Activated CD4-positive, alpha-beta memory T cell treated with anti-CD3 and anti-CD28 coated beads for 36 hours (primary cell): ENCODE measurements at regions not wholly inside any gene's neighbourhood (a gene's known extent, or its start where the extent isn't known, plus 50 kb on each side); places are given as distances from the start of the nearest gene placed in this dataset.

Experiments
- CTCF ChIA-PET: fragments of 350-600 bp; sonication (Branson Sonifier 250); formaldehyde crosslinking; loops from one replicate; lab custom pipeline; 2021; ENCODE audit warnings: antibody characterized with exemption, inconsistent platforms; lab: Charles Lee
- POLR2A ChIA-PET: fragments of 350-600 bp; sonication (Branson Sonifier 250); formaldehyde crosslinking; loops from one replicate; lab custom pipeline; 2021; ENCODE audit warnings: antibody characterized with exemption; lab: Charles Lee
- DNase-seq: peaks from one replicate; pipeline ENCODE4 v3.0.0-alpha.2; 2020
- H3K27ac Mint-ChIP-seq: one replicate; pipeline ENCODE4 v1.8.0; 2021; ENCODE audit warnings: mixed read lengths
- H3K27me3 Mint-ChIP-seq: one replicate; pipeline ENCODE4 v1.8.0; 2021; ENCODE audit warnings: mixed read lengths
- H3K36me3 Mint-ChIP-seq: one replicate; pipeline ENCODE4 v1.8.0; 2021; ENCODE audit warnings: mixed read lengths
- H3K4me1 Mint-ChIP-seq: one replicate; pipeline ENCODE4 v1.8.0; 2021; ENCODE audit warnings: low read depth, mixed read lengths
- H3K4me3 Mint-ChIP-seq: one replicate; pipeline ENCODE4 v1.8.0; 2021; ENCODE audit warnings: mild to moderate bottlenecking, mixed read lengths
- H3K9me3 Mint-ChIP-seq: one replicate; pipeline ENCODE4 v1.8.0; 2021; ENCODE audit warnings: mixed read lengths
- intact Hi-C: fragments of 100-400 bp; cut with micrococcal nuclease; formaldehyde crosslinking; loops from one replicate; pipeline ENCODE4 v1.15.1; 2023

DNA sequence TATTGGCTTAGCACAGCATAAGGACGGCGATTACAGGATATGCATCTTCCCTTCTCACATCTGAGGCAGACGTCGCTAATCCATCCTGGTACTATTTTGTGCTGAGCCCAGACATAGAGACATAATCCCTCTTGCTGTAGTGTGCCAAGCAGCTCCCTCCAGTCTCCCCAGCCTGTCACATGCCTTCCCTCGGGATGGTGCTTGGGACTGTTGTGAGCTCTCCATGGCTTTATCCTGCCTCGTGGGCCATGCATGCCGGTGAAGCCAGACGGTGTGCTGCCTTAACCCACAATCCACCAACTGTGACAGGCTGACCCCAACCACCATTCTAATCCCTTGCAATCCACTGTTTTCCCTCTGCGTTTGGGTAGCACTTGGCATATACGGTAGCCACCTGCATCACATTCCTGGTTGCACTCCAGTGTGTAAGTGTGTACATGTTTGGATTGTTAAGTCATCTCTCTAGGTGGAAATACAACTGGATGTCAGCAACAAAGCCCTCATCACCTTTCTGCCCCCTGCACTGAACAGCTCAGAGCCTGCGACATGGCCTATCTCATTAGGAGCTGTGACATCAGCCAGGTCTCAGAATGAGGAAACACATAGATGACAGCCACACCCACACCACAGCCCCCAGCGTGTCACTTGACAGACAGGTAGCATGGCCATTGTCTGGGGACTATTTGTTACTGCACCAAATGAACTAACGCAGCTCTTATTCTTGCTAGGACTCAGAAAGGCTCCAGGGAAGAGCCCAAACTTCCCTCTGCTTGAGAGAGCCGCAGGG lies 374.8 kb upstream of the CDH4 start:
- Mint-ChIP-seq H3K4me3 (no peak overlapping the region), H3K27ac (no peak overlapping the region), H3K4me1 (no peaks in the 10 kb centered on the region), H3K36me3 (no peaks in the 10 kb centered on the region), H3K9me3 (no peaks in the 10 kb centered on the region), H3K27me3 (no peaks in the 10 kb centered on the region)
- intact Hi-C loops: no loop called here
- DNase-seq: no peak
- POLR2A ChIA-PET: no interaction called here
- CTCF ChIA-PET: no interaction called here

DNA sequence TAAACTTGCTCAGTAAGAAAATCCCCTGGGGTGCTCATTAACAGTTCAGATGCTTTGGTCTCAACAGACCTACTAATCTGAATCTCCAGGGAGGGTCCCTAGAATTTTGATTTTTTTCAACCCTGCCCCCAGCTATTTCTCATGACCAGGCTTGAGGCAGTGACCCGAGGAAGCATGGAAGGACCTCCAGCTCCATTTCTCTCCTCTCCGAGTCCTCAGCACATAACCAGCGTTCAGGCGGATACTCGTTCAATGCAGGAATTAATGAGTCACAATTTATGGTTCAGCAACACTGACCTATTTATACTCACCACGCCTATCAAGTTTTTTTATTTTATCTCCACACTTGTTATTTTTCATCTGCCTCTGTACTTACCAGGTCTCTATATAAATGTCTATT lies 369.2 kb upstream of the CDH4 start:
- no peaks in the 10 kb centered on the region for H3K4me1 Mint-ChIP-seq
- H3K27ac Mint-ChIP-seq: no peak overlapping the region
- no peaks in the 10 kb centered on the region for H3K36me3 Mint-ChIP-seq
- ChIA-PET CTCF (no interaction called here), POLR2A (no interaction called here)
- no peak overlapping the region for H3K4me3 Mint-ChIP-seq
- H3K27me3 Mint-ChIP-seq: no peaks in the 10 kb centered on the region
- DNase-seq: no peak
- H3K9me3 Mint-ChIP-seq: no peaks in the 10 kb centered on the region
- intact Hi-C loops: no loop called here

DNA sequence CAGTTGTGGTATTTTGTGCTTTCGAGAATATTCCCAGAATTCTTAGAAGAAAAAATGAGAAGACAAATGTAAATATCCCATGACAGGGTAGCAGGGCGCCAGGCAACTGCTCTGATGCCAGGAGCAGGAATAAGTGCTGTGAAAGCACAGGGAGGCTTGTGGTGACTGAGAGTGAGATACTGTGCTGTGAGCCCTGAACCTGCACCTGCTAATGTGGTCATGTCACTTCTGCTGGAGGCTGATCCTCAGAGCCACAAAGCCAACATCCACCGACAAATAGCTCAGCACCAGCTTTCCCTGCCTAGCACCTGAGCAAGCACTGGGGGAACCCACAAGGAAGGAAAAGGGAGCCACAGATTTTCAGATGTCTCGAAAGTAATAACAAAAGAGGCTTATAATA lies 368.6 kb upstream of the CDH4 start:
- POLR2A ChIA-PET: no interaction called here
- no peaks in the 10 kb centered on the region for H3K4me1 Mint-ChIP-seq
- H3K36me3 Mint-ChIP-seq: no peaks in the 10 kb centered on the region
- no peak for DNase-seq
- no peaks in the 10 kb centered on the region for H3K27me3 Mint-ChIP-seq
- CTCF ChIA-PET: no interaction called here
- H3K27ac Mint-ChIP-seq: no peak overlapping the region
- no peaks in the 10 kb centered on the region for H3K9me3 Mint-ChIP-seq
- H3K4me3 Mint-ChIP-seq: no peak overlapping the region
- intact Hi-C loops: no loop called here

DNA sequence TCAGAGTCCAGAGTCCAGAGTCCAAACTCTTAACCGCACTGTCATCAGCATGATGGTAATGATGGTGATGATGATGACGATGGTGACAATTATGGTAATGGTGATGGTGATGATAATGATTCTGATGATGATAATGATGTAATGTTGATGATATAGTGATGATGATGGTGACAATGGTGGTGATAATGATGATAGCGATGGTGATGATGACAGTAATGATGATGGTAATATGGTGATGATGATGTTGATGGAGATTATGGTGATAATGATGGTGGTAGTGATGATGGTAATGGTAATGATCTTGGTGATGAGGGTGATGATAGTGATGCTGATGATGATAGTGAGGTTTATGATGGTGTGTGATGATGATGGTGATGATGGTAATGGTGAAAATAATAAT lies 367.8 kb upstream of the CDH4 start:
- Mint-ChIP-seq H3K4me3 (no peak overlapping the region), H3K27ac (no peak overlapping the region), H3K36me3 (no peaks in the 10 kb centered on the region), H3K4me1 (no peaks in the 10 kb centered on the region), H3K9me3 (no peaks in the 10 kb centered on the region), H3K27me3 (no peaks in the 10 kb centered on the region)
- intact Hi-C loops: no loop called here
- ChIA-PET POLR2A (no interaction called here), CTCF (no interaction called here)
- no peak for DNase-seq

DNA sequence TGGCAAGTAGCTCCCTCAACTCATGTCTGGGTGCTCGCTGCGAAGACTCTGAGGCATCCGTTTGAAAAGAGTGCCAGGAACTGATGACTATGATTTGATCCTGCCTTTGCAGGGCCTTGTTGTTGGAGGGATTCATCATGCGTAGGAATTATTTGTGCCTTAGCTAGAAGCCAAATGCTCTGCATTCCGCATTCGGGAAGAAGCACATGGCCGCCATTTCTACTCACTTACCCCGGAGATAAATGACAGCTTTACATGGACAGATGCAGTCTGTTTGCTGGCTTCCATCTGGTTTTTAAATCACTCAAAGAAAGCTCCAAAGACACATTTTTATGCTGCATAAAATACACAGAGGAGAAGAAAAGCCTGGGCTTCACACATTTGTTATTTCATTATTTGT lies 363.3 kb upstream of the CDH4 start:
- ChIA-PET CTCF (no interaction called here), POLR2A (no interaction called here)
- no peak for DNase-seq
- Mint-ChIP-seq H3K9me3 (no peaks in the 10 kb centered on the region), H3K4me3 (no peak overlapping the region), H3K4me1 (no peaks in the 10 kb centered on the region), H3K36me3 (no peaks in the 10 kb centered on the region), H3K27ac (no peak overlapping the region), H3K27me3 (no peaks in the 10 kb centered on the region)
- intact Hi-C loops: no loop called here

DNA sequence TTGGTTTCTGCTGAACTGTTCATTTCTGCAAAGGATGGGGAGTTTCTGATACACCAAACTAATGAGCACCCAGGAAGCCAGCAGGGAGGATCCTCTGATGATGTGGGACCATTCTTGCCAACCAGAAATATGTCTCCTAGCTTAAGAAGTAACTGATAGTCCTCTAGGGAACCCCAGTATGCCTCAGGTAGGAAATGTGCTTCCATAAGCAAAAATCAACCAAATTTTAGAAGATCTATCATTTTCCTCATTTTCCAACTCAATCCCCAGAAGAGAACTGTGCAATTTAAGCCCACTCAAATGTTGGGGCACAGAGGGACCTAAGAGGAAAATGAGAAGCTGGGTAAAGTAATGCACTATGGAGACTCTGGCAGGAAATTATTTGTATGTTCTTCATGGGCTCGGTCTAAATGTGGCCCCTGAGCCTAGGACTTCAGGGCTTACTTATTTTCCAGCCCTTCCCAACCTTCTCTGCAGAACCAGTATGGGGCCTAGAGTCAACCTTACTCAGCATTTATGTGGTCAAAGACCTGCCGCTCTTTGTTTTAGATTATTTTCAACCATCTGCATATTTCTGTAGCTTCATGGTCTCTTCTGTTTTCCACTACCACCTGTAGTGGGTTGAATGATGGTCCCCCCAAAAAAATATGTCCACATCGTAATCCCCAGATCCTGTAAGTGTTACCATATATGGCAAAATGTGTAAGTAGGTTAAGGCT lies 359.8 kb upstream of the CDH4 start:
- H3K27ac Mint-ChIP-seq: no peak overlapping the region
- ChIA-PET POLR2A (no interaction called here), CTCF (no interaction called here)
- no peaks in the 10 kb centered on the region for H3K27me3 Mint-ChIP-seq
- H3K9me3 Mint-ChIP-seq: no peaks in the 10 kb centered on the region
- no peak for DNase-seq
- no peaks in the 10 kb centered on the region for H3K4me1 Mint-ChIP-seq
- no peak overlapping the region for H3K4me3 Mint-ChIP-seq
- intact Hi-C loops: no loop called here
- no peaks in the 10 kb centered on the region for H3K36me3 Mint-ChIP-seq

DNA sequence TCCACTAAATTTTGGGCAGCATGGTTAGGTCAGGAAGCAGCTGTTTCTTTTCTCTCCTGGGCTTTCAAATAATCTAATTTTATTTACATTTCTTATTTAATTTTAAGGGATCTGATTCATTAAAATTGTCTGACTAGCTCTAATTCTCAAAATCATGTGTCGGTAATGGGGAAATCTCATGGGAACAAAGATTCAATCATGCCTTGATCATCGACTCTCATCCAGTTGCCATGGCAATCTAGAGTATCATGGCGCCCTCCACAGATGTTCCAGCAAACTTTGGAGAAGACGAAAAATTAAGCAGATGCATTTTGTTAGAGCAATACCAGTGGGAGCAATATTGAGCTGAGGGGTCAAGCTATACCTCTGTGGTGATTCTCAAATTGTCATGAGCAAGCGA lies 358.0 kb upstream of the CDH4 start:
- H3K27me3 Mint-ChIP-seq: no peaks in the 10 kb centered on the region
- no peak for DNase-seq
- ChIA-PET POLR2A (no interaction called here), CTCF (no interaction called here)
- intact Hi-C loops: no loop called here
- H3K4me1 Mint-ChIP-seq: no peaks in the 10 kb centered on the region
- no peak overlapping the region for H3K27ac Mint-ChIP-seq
- H3K9me3 Mint-ChIP-seq: no peaks in the 10 kb centered on the region
- H3K4me3 Mint-ChIP-seq: no peak overlapping the region
- H3K36me3 Mint-ChIP-seq: no peaks in the 10 kb centered on the region

DNA sequence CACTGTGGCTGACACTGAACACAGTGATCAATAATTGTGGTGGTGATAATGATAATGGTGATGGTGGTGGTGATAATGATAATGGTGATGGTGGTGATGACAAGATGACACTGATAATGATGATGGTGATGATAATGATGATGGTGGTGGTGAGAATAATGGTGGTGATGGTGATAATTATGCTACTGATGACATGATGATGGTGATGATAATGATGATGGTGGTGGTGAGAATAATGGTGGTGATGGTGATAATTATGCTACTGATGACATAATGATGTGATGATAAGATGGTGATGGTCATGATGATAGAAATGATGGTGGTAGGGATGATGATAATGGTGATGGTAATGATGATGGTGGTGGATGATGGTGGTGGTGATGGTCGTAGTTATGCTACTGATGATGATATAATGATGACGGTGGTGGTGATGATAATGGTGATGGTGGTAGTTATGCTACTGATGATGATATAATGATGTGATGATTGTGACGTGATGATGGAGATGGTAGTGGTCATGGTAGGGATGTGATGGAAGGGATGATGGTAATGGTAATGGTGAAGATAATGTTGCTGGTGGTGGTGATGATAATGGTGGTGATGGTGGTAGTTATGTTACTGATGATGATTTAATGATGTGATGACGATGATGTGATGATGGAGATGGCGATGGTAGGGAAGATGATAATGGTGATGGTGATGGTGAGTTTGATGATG lies 356.5 kb upstream of the CDH4 start:
- Mint-ChIP-seq H3K4me3 (no peak overlapping the region), H3K9me3 (no peaks in the 10 kb centered on the region), H3K36me3 (no peaks in the 10 kb centered on the region), H3K4me1 (no peaks in the 10 kb centered on the region), H3K27me3 (no peaks in the 10 kb centered on the region), H3K27ac (no peak overlapping the region)
- intact Hi-C loops: no loop called here
- no peak for DNase-seq
- CTCF ChIA-PET: no interaction called here
- POLR2A ChIA-PET: no interaction called here

DNA sequence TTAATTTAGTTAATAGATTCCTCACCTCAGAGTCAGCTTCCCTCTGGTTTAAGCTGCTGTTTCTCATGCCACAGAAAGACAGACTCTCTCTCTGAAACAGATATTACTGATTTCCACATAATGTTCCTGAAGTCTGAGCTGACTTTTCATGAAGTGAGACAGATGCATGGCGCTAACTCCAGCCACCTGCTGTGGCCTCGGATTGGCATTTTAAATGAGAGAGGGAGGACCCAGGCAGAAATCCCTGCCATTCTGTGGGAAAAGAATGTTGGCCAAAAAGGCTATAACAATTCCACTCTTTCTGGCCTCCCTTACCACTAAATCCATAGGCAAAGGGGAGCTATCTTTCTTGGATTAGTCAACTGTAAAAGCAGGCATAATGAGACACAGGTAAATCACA lies 354.1 kb upstream of the CDH4 start:
- DNase-seq: no peak
- Mint-ChIP-seq H3K27me3 (peaks cover 2% of the 10 kb centered on the region), H3K36me3 (no peaks in the 10 kb centered on the region), H3K9me3 (peaks cover 11% of the 10 kb centered on the region), H3K27ac (no peak overlapping the region), H3K4me1 (no peaks in the 10 kb centered on the region), H3K4me3 (no peak overlapping the region)
- intact Hi-C loops: no loop called here
- CTCF ChIA-PET: no interaction called here
- POLR2A ChIA-PET: no interaction called here

DNA sequence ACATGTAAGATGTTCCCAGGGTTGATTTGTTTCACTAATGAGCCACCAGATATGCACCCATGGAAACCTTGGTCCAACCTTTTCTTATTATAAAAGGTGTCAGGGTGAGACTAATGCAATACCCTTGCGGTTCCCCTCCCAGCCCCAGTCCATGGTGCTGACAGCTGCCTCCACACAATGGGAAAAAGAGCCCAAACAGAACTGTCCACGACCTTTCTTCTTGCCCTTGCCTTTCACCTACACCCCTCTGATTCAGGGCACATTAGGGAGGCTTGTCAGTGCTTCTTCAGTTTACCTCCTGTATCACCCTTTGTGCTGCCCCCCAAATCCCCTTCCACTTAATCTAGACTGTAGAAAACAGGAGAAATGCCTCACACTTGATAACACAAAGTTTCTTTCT lies 352.7 kb upstream of the CDH4 start:
- intact Hi-C loops: no loop called here
- ChIA-PET CTCF (no interaction called here), POLR2A (no interaction called here)
- Mint-ChIP-seq H3K36me3 (no peaks in the 10 kb centered on the region), H3K4me1 (no peaks in the 10 kb centered on the region), H3K9me3 (peaks cover 11% of the 10 kb centered on the region), H3K27me3 (peaks cover 2% of the 10 kb centered on the region), H3K27ac (no peak overlapping the region), H3K4me3 (no peak overlapping the region)
- no peak for DNase-seq

DNA sequence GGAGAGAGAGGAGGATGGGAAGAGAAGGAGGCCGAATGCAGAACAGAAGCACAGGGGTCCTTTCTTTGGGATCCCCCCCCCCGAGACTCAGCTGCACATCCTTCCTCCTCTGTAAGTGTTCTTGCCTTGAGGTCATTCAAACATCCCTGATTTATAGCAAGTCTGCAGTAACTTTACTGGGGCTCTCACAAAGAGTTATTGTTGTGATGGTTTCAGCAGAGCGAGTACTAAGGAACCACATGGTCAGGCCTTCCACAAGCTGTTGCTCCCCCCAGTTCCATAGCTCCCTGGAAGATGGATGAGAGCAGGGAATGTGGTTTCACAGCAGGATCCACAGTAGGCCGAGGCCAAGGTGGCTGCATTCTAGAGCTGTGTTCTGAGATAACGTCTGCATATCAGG lies 351.4 kb upstream of the CDH4 start:
- CTCF ChIA-PET: no interaction called here
- no peak for DNase-seq
- Mint-ChIP-seq H3K9me3 (peaks cover 11% of the 10 kb centered on the region), H3K4me1 (no peaks in the 10 kb centered on the region), H3K4me3 (no peak overlapping the region), H3K27me3 (peaks cover 2% of the 10 kb centered on the region), H3K36me3 (no peaks in the 10 kb centered on the region), H3K27ac (no peak overlapping the region)
- intact Hi-C loops: no loop called here
- POLR2A ChIA-PET: no interaction called here

DNA sequence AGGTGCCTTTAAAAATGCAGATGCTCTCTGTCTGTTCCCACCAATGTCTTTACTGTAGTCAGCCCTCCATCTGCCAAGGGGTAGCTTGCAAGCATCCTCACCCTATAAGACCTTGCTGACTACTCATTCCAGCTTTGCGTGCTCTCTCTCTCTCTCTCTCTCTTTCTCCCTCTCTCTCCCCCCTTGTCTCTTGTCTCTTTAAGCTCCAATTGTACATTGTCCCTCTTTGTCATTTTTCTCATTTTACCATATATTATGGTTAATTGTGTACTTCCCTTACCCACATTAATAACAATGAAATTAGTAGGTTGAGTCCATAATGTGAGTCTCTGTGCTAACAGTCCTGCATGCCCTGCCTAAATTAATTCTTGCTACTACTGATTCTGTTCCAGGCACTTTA lies 350.2 kb upstream of the CDH4 start:
- H3K4me3 Mint-ChIP-seq: no peak overlapping the region
- H3K4me1 Mint-ChIP-seq: no peaks in the 10 kb centered on the region
- ChIA-PET CTCF (no interaction called here), POLR2A (no interaction called here)
- peaks cover 2% of the 10 kb centered on the region for H3K27me3 Mint-ChIP-seq
- H3K9me3 Mint-ChIP-seq: peaks cover 11% of the 10 kb centered on the region
- no peak for DNase-seq
- intact Hi-C loops: no loop called here
- no peaks in the 10 kb centered on the region for H3K36me3 Mint-ChIP-seq
- no peak overlapping the region for H3K27ac Mint-ChIP-seq
